GM12878 (cell line): ENCODE measurements at regions not wholly inside any gene's neighbourhood (a gene's known extent, or its start where the extent isn't known, plus 50 kb on each side); places are given as distances from the start of the nearest gene placed in this dataset.

Source experiments
- BCL11A ChIP-seq: IDR thresholded peaks from 2 replicates; pipeline ENCODE4 v1.6.1; 2011; ENCODE audit warnings: low read depth, low read length
- CTCF ChIP-seq, 3 experiments: IDR thresholded peaks in 2 of 3; conservative IDR thresholded peaks in 1 of 3; 2 replicates each; pipeline ENCODE4 v1.5.1; 2011; ENCODE audit warnings: low read depth in 3 of 3, low read length in 3 of 3, mild to moderate bottlenecking in 3 of 3, control low read depth in 2 of 3, moderate library complexity in 2 of 3, inconsistent platforms in 1 of 3, mixed read lengths in 1 of 3; ENCODE audit not compliant: control insufficient read depth in 2 of 3, insufficient read depth in 1 of 3; ENCODE audit errors: extremely low read depth in 1 of 3
- FOS ChIP-seq: IDR thresholded peaks from 3 replicates; pipeline ENCODE4 v1.6.1; 2011; ENCODE audit warnings: borderline replicate concordance; ENCODE audit not compliant: insufficient read length; ENCODE audit errors: extremely low read depth
- LARP7 ChIP-seq: fragments of 450-650 bp; IDR thresholded peaks from 2 replicates; pipeline ENCODE4 v1.6.1; 2017; ENCODE audit warnings: mild to moderate bottlenecking
- MLLT1 ChIP-seq: fragments of 450-650 bp; IDR thresholded peaks from 2 replicates; pipeline ENCODE4 v1.6.1; 2016; ENCODE audit warnings: mild to moderate bottlenecking
- TBL1XR1 ChIP-seq: IDR thresholded peaks from 2 replicates; pipeline ENCODE4 v1.6.1; 2012; ENCODE audit warnings: low read depth, low read length, improper control_type of control experiment
- ZNF24 ChIP-seq: fragments of 450-650 bp; IDR thresholded peaks from 2 replicates; pipeline ENCODE4 v1.6.1; 2017; ENCODE audit warnings: antibody characterized with exemption, mild to moderate bottlenecking
- TF ChIP-seq, protein P1 (sequence below): fragments of 450-650 bp; IDR thresholded peaks from 2 replicates; pipeline ENCODE4 v1.6.1; 2016; ENCODE audit warnings: mild to moderate bottlenecking
- TF ChIP-seq, protein P2 (sequence below): IDR thresholded peaks from 2 replicates; pipeline ENCODE4 v1.6.1; 2012; ENCODE audit warnings: improper control_type of control experiment, low read depth, low read length; ENCODE audit not compliant: insufficient replicate concordance

GRCh38 chr15:39250460-39251186, 330.3 kb upstream of the THBS1 start (continued):
- TF ChIP-seq CTCF (IDR thresholded peaks at IDR 0.05 in 2 of 3, conservative IDR thresholded peaks at IDR 0.05 in 1 of 3; ENCODE audit: control insufficient read depth in 2 of 3, extremely low read depth in 1 of 3, insufficient read depth in 1 of 3, low read depth in 3 of 3, low read length in 3 of 3), result no peak
- no peak for TF ChIP-seq ZNF24
- no peak for TF ChIP-seq MLLT1
- TF ChIP-seq BCL11A, result no peak
- TF ChIP-seq, protein P1, sequence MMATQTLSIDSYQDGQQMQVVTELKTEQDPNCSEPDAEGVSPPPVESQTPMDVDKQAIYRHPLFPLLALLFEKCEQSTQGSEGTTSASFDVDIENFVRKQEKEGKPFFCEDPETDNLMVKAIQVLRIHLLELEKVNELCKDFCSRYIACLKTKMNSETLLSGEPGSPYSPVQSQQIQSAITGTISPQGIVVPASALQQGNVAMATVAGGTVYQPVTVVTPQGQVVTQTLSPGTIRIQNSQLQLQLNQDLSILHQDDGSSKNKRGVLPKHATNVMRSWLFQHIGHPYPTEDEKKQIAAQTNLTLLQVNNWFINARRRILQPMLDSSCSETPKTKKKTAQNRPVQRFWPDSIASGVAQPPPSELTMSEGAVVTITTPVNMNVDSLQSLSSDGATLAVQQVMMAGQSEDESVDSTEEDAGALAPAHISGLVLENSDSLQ, result no peak
- TF ChIP-seq FOS, result no peak
- no peak for TF ChIP-seq TBL1XR1
- no peak for TF ChIP-seq LARP7
- TF ChIP-seq, protein P2, sequence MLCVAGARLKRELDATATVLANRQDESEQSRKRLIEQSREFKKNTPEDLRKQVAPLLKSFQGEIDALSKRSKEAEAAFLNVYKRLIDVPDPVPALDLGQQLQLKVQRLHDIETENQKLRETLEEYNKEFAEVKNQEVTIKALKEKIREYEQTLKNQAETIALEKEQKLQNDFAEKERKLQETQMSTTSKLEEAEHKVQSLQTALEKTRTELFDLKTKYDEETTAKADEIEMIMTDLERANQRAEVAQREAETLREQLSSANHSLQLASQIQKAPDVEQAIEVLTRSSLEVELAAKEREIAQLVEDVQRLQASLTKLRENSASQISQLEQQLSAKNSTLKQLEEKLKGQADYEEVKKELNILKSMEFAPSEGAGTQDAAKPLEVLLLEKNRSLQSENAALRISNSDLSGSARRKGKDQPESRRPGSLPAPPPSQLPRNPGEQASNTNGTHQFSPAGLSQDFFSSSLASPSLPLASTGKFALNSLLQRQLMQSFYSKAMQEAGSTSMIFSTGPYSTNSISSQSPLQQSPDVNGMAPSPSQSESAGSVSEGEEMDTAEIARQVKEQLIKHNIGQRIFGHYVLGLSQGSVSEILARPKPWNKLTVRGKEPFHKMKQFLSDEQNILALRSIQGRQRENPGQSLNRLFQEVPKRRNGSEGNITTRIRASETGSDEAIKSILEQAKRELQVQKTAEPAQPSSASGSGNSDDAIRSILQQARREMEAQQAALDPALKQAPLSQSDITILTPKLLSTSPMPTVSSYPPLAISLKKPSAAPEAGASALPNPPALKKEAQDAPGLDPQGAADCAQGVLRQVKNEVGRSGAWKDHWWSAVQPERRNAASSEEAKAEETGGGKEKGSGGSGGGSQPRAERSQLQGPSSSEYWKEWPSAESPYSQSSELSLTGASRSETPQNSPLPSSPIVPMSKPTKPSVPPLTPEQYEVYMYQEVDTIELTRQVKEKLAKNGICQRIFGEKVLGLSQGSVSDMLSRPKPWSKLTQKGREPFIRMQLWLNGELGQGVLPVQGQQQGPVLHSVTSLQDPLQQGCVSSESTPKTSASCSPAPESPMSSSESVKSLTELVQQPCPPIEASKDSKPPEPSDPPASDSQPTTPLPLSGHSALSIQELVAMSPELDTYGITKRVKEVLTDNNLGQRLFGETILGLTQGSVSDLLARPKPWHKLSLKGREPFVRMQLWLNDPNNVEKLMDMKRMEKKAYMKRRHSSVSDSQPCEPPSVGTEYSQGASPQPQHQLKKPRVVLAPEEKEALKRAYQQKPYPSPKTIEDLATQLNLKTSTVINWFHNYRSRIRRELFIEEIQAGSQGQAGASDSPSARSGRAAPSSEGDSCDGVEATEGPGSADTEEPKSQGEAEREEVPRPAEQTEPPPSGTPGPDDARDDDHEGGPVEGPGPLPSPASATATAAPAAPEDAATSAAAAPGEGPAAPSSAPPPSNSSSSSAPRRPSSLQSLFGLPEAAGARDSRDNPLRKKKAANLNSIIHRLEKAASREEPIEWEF, result no peak
